ENCODE measurements at regions not wholly inside any gene's neighbourhood (a gene's known extent, or its start where the extent isn't known, plus 50 kb on each side); places are given as distances from the start of the nearest gene placed in this dataset.

GRCh38 chr17:17422641-17423040 is 54.2 kb upstream of the MED9 start:
- ChIA-PET CTCF (ENCODE audit: low intra/inter-chr PET ratio, low total read pairs) (no interaction called here), POLR2A (interaction anchor here (0.9 kb wide), 1 partner anchor 23 kb away, joined by 3 read pairs; no protein-coding TSS in a partner anchor)
- H3K4me1 ChIP-seq (ENCODE audit: insufficient read depth, low read length): peaks cover 24% of the 10 kb centered on the region
- no peak overlapping the region for H3K9ac ChIP-seq (ENCODE audit: insufficient read depth, low read depth, low read length)
- ATAC-seq: no peak
- H3K4me2 ChIP-seq (ENCODE audit: low read depth, low read length): no peak overlapping the region
- 72% methylated on average over 7 of the region's 7 CpGs for WGBS (ENCODE audit: low lambda C conversion rate)
- H4K20me1 ChIP-seq (ENCODE audit: insufficient read depth, low read length): no peaks in the 10 kb centered on the region
- no peaks in the 10 kb centered on the region; a peak in 1 of 5 replicates for H3K27me3 ChIP-seq (ENCODE audit: control insufficient read depth in 1 of 2, insufficient read depth in 2 of 2, low read length in 2 of 2)
- no peaks in the 10 kb centered on the region for H3K36me3 ChIP-seq (replicated peaks in 1 of 2; ENCODE audit: control insufficient read depth in 1 of 2, insufficient read depth in 2 of 2, low read length in 2 of 2)
- DNase-seq (ENCODE audit: low spot score): no peak
- no peak overlapping the region for H3K4me3 ChIP-seq (replicated peaks in 1 of 3; ENCODE audit: insufficient read depth in 1 of 3, low read depth in 2 of 3, low read length in 3 of 3)
- no TSS peak for BruUV-seq (replicated peaks)
- in situ Hi-C loops (cut with HindIII; ENCODE audit: extremely low pct_ligation_motif_present, low pct_unique_long_range_greater_than_20kb) (no loop called here), intact Hi-C loops (cut with micrococcal nuclease; ENCODE audit: unreplicated experiment) (no loop called here)
- no peak overlapping the region for H3K27ac ChIP-seq (ENCODE audit: extremely low read length, insufficient read depth, low read length)
- peaks cover 12% of the 10 kb centered on the region for H3K9me3 ChIP-seq (ENCODE audit: low read length)
- no peaks in the 10 kb centered on the region for H3K79me2 ChIP-seq (ENCODE audit: insufficient read depth, low read length)
- FAIRE-seq: no peak
- no peak overlapping the region for H2AFZ ChIP-seq (ENCODE audit: low read length)
- TF ChIP-seq TGIF2 (CRISPR knock-in tag; IDR thresholded peaks at IDR 0.05) (no peak), PAWR (CRISPR knock-in tag; IDR thresholded peaks at IDR 0.05; ENCODE audit: borderline replicate concordance) (no peak), MED8 (CRISPR knock-in tag; IDR thresholded peaks at IDR 0.05; ENCODE audit: insufficient replicate concordance) (no peak), PITX1 (CRISPR knock-in tag; IDR thresholded peaks at IDR 0.05) (no peak), ZNF260 (CRISPR knock-in tag; IDR thresholded peaks at IDR 0.05; ENCODE audit: borderline replicate concordance, low read depth) (no peak), SOX6 (IDR thresholded peaks at IDR 0.05) (no peak), SOX6 (CRISPR knock-in tag; IDR thresholded peaks at IDR 0.05) (no peak), MED1 (CRISPR knock-in tag; IDR thresholded peaks at IDR 0.05) (no peak), ZNF747 (CRISPR knock-in tag; IDR thresholded peaks at IDR 0.05; ENCODE audit: borderline replicate concordance) (no peak), PRDM15 (CRISPR knock-in tag; IDR thresholded peaks at IDR 0.05) (no peak), EP300 (IDR thresholded peaks at IDR 0.05; ENCODE audit: low read depth in 2 of 2, low read length in 2 of 2) (no peak), EP300 (CRISPR knock-in tag; IDR thresholded peaks at IDR 0.05; ENCODE audit: borderline replicate concordance) (no peak), SRF (IDR thresholded peaks at IDR 0.05; ENCODE audit: low read depth, low read length) (no peak), ZBTB7B (CRISPR knock-in tag; IDR thresholded peaks at IDR 0.05) (no peak), ZNF792 (CRISPR knock-in tag; IDR thresholded peaks at IDR 0.05) (no peak), NFAT5 (CRISPR knock-in tag; IDR thresholded peaks at IDR 0.05) (no peak), SP2 (CRISPR knock-in tag; IDR thresholded peaks at IDR 0.05) (no peak), PPARG (CRISPR knock-in tag; conservative IDR thresholded peaks at IDR 0.05) (no peak)
- TF ChIP-seq, protein P1, sequence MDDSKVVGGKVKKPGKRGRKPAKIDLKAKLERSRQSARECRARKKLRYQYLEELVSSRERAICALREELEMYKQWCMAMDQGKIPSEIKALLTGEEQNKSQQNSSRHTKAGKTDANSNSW (CRISPR knock-in tag; IDR thresholded peaks at IDR 0.05; ENCODE audit: borderline replicate concordance): no peak
